ENCODE measurements at regions not wholly inside any gene's neighbourhood (a gene's known extent, or its start where the extent isn't known, plus 50 kb on each side); places are given as distances from the start of the nearest gene placed in this dataset.

- Mint-ChIP-seq H3K9me3 (peaks cover 35% of the 10 kb centered on the region), H3K4me3 (no peak overlapping the region), H3K36me3 (ENCODE audit: low read depth) (no peaks in the 10 kb centered on the region), H3K27ac (no peak overlapping the region), H3K27me3 (ENCODE audit: insufficient read depth) (no peaks in the 10 kb centered on the region), H3K4me1 (ENCODE audit: low read depth) (no peaks in the 10 kb centered on the region)
- no peak for TF ChIP-seq CTCF (IDR thresholded peaks at IDR 0.05)
- no peak for DNase-seq
Measured at GRCh38 chr3:83513051-83513450, 1445.7 kb upstream of the CADM2 start.

GRCh38 chr3:83513677-83514076 lies 1445.1 kb upstream of the CADM2 start:
- Mint-ChIP-seq H3K27me3 (ENCODE audit: insufficient read depth) (no peaks in the 10 kb centered on the region), H3K4me1 (ENCODE audit: low read depth) (no peaks in the 10 kb centered on the region), H3K9me3 (peaks cover 35% of the 10 kb centered on the region), H3K36me3 (ENCODE audit: low read depth) (no peaks in the 10 kb centered on the region), H3K27ac (no peak overlapping the region), H3K4me3 (no peak overlapping the region)
- DNase-seq = no peak
- no peak for TF ChIP-seq CTCF (IDR thresholded peaks at IDR 0.05)

GRCh38 chr3:83514130-83514914 lies 1444.5 kb upstream of the CADM2 start:
- DNase-seq = no peak
- Mint-ChIP-seq H3K4me1 (ENCODE audit: low read depth) (no peaks in the 10 kb centered on the region), H3K27ac (no peak overlapping the region), H3K36me3 (ENCODE audit: low read depth) (no peaks in the 10 kb centered on the region), H3K4me3 (no peak overlapping the region), H3K9me3 (peaks cover 29% of the 10 kb centered on the region), H3K27me3 (ENCODE audit: insufficient read depth) (no peaks in the 10 kb centered on the region)
- no peak for TF ChIP-seq CTCF (IDR thresholded peaks at IDR 0.05)

GRCh38 chr3:83515123-83515522 lies 1443.7 kb upstream of the CADM2 start:
- Mint-ChIP-seq H3K27me3 (ENCODE audit: insufficient read depth) (no peaks in the 10 kb centered on the region), H3K27ac (no peak overlapping the region)

GRCh38 chr3:83523470-83524073 lies 1435.2 kb upstream of the CADM2 start:
- H3K36me3 Mint-ChIP-seq (ENCODE audit: low read depth) = no peaks in the 10 kb centered on the region
- peak; percentile 22; the same call in 1 of the 2 replicates for TF ChIP-seq CTCF (IDR thresholded peaks at IDR 0.05)
- no peak overlapping the region for H3K4me3 Mint-ChIP-seq
- no peak for DNase-seq
- H3K4me1 Mint-ChIP-seq (ENCODE audit: low read depth) = no peaks in the 10 kb centered on the region
- H3K27ac Mint-ChIP-seq = no peak overlapping the region
- H3K9me3 Mint-ChIP-seq = peaks cover 10% of the 10 kb centered on the region; the same call in 1 of the 2 replicates
- no peaks in the 10 kb centered on the region for H3K27me3 Mint-ChIP-seq (ENCODE audit: insufficient read depth)

More at GRCh38 chr3:83515123-83515522, 1443.7 kb upstream of the CADM2 start:
- no peak for TF ChIP-seq CTCF (IDR thresholded peaks at IDR 0.05)
- H3K9me3 Mint-ChIP-seq = peaks cover 22% of the 10 kb centered on the region
- no peaks in the 10 kb centered on the region for H3K36me3 Mint-ChIP-seq (ENCODE audit: low read depth)
- DNase-seq = no peak
- H3K4me1 Mint-ChIP-seq (ENCODE audit: low read depth) = no peaks in the 10 kb centered on the region
- no peak overlapping the region for H3K4me3 Mint-ChIP-seq
